ENCODE measurements at regions not wholly inside any gene's neighbourhood (a gene's known extent, or its start where the extent isn't known, plus 50 kb on each side); places are given as distances from the start of the nearest gene placed in this dataset.

GRCh38 chr4:163858515-163858914 is 364.0 kb downstream of the TMA16 start:
- H3K27ac Mint-ChIP-seq, result no peak overlapping the region
- H3K4me1 Mint-ChIP-seq (ENCODE audit: low read depth), result no peaks in the 10 kb centered on the region
- peaks cover 2% of the 10 kb centered on the region for H3K27me3 Mint-ChIP-seq (ENCODE audit: low read depth)
- CTCF ChIA-PET, result no interaction called here
- no peaks in the 10 kb centered on the region for H3K9me3 Mint-ChIP-seq
- H3K36me3 Mint-ChIP-seq (ENCODE audit: low read depth), result no peaks in the 10 kb centered on the region
- no peak overlapping the region for H3K4me3 Mint-ChIP-seq
- intact Hi-C loops (cut with micrococcal nuclease), result no loop called here
- no peak for DNase-seq

DNA sequence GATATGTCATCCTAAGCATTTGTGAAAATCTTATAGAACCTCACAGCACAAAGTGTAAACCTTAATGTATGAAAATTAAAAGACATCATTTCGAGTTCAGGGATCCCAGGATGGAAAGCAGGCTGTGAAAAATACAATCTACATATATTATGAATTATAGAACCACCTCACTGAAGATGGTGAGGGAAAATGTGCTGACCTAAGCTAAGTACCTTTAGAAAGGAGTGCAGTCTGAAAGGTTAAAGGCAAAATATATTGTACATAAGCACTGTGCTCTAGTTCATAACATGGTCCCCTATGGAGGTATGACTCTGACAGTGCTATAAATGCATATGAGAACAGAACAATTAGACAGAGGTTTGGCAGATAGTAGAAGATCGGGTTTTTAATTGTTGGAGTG is 368.6 kb downstream of the TMA16 start:
- no peaks in the 10 kb centered on the region for H3K9me3 Mint-ChIP-seq
- no peak for DNase-seq
- no peaks in the 10 kb centered on the region for H3K36me3 Mint-ChIP-seq (ENCODE audit: low read depth)
- intact Hi-C loops (cut with micrococcal nuclease), result no loop called here
- no peak overlapping the region for H3K27ac Mint-ChIP-seq
- no peak overlapping the region for H3K4me3 Mint-ChIP-seq
- H3K27me3 Mint-ChIP-seq (ENCODE audit: low read depth), result peaks cover 2% of the 10 kb centered on the region
- CTCF ChIA-PET, result no interaction called here
- no peaks in the 10 kb centered on the region for H3K4me1 Mint-ChIP-seq (ENCODE audit: low read depth)

- DNase-seq, result no peak
- no peaks in the 10 kb centered on the region for H3K9me3 Mint-ChIP-seq
- no peaks in the 10 kb centered on the region for H3K27me3 Mint-ChIP-seq (ENCODE audit: low read depth)
- intact Hi-C loops (cut with micrococcal nuclease), result no loop called here
- no peak overlapping the region for H3K4me3 Mint-ChIP-seq
- CTCF ChIA-PET, result interaction anchor here (0.6 kb wide), 1 partner anchor 94 kb away, joined by 3 read pairs; no protein-coding TSS in a partner anchor
- H3K27ac Mint-ChIP-seq, result no peak overlapping the region
- H3K36me3 Mint-ChIP-seq (ENCODE audit: low read depth), result no peaks in the 10 kb centered on the region
- H3K4me1 Mint-ChIP-seq (ENCODE audit: low read depth), result no peaks in the 10 kb centered on the region
Measured at GRCh38 chr4:163865010-163865409, 370.5 kb downstream of the TMA16 start.

DNA sequence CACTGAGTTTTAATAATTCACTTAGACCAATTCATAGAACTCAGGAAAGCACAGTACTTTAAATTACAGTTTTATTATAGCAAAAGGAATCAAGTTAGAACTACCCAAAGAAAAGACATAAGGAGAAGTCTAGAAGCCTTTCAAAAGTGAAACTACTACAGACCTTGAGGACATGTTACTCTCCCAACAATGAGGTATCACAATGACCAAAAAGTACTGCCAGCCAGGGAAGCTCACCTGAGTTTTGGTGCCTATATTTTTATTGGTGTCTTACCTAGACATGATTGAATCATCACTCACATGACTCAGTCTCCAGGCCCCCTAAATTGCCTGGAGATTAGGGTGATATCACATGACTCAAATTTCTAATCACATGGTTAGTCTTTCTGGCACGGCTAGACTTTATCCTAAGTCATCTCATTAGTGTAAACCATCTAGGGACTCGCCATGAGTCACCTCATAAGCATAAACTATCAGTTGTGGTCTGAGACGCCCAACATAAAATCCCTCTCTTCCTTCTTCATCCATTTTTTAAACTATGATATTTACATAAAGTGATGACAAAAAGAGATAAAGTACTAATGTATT is 372.3 kb downstream of the TMA16 start:
- DNase-seq, result no peak
- H3K27me3 Mint-ChIP-seq (ENCODE audit: low read depth), result no peaks in the 10 kb centered on the region
- CTCF ChIA-PET, result no interaction called here
- H3K36me3 Mint-ChIP-seq (ENCODE audit: low read depth), result no peaks in the 10 kb centered on the region
- H3K4me3 Mint-ChIP-seq, result no peak overlapping the region
- intact Hi-C loops (cut with micrococcal nuclease), result no loop called here
- no peaks in the 10 kb centered on the region for H3K4me1 Mint-ChIP-seq (ENCODE audit: low read depth)
- H3K9me3 Mint-ChIP-seq, result no peaks in the 10 kb centered on the region
- no peak overlapping the region for H3K27ac Mint-ChIP-seq

DNA sequence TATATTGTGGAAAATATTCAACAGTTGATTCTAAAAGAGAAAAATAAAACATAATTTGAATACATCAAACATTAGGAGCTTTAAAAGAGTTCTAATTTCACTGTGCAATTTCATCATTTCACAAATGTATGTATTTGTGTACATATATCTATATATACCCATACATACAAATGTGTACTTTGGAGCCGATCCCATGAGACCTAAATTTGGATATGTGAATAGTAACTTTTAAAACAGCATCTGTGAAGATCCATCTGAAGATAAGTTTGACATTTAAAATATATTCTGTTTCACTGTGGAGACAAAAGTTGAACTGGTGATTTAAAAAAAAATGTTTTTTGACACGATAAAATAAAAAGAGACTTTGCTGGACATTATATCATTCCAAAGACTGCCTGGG is 374.0 kb downstream of the TMA16 start:
- intact Hi-C loops (cut with micrococcal nuclease), result no loop called here
- Mint-ChIP-seq H3K36me3 (ENCODE audit: low read depth) (no peaks in the 10 kb centered on the region), H3K4me1 (ENCODE audit: low read depth) (no peaks in the 10 kb centered on the region), H3K9me3 (no peaks in the 10 kb centered on the region), H3K4me3 (no peak overlapping the region), H3K27ac (no peak overlapping the region), H3K27me3 (ENCODE audit: low read depth) (no peaks in the 10 kb centered on the region)
- DNase-seq, result no peak
- CTCF ChIA-PET, result no interaction called here

DNA sequence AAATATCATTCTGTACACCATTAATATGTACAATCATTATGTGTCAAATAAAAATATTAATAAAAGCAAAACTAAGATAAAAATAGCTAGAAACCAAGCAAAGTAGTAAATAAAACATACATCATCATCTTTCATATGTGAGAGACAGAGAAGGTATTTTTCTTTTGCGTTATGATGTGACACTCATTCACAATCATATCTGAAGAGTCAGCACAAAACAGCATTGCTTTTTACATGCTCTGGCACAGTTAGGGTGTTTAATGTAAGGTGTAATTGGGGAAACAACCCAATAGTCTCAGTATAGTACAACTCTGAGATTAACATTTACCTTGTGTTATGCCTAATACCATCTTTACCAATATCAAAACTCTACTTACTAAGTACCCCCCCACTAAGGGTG is 376.6 kb downstream of the TMA16 start:
- no peaks in the 10 kb centered on the region for H3K27me3 Mint-ChIP-seq (ENCODE audit: low read depth)
- intact Hi-C loops (cut with micrococcal nuclease), result no loop called here
- no peaks in the 10 kb centered on the region for H3K36me3 Mint-ChIP-seq (ENCODE audit: low read depth)
- no peak for DNase-seq
- H3K4me3 Mint-ChIP-seq, result no peak overlapping the region
- H3K27ac Mint-ChIP-seq, result no peak overlapping the region
- H3K4me1 Mint-ChIP-seq (ENCODE audit: low read depth), result no peaks in the 10 kb centered on the region
- H3K9me3 Mint-ChIP-seq, result no peaks in the 10 kb centered on the region
- CTCF ChIA-PET, result no interaction called here

- H3K27ac Mint-ChIP-seq, result no peak overlapping the region
- CTCF ChIA-PET, result no interaction called here
- no peaks in the 10 kb centered on the region for H3K9me3 Mint-ChIP-seq
- no peaks in the 10 kb centered on the region for H3K27me3 Mint-ChIP-seq (ENCODE audit: low read depth)
- intact Hi-C loops (cut with micrococcal nuclease), result no loop called here
- no peaks in the 10 kb centered on the region for H3K4me1 Mint-ChIP-seq (ENCODE audit: low read depth)
- DNase-seq, result no peak
- H3K4me3 Mint-ChIP-seq, result no peak overlapping the region
- no peaks in the 10 kb centered on the region for H3K36me3 Mint-ChIP-seq (ENCODE audit: low read depth)
Measured at GRCh38 chr4:163875327-163875726, 380.8 kb downstream of the TMA16 start.

DNA sequence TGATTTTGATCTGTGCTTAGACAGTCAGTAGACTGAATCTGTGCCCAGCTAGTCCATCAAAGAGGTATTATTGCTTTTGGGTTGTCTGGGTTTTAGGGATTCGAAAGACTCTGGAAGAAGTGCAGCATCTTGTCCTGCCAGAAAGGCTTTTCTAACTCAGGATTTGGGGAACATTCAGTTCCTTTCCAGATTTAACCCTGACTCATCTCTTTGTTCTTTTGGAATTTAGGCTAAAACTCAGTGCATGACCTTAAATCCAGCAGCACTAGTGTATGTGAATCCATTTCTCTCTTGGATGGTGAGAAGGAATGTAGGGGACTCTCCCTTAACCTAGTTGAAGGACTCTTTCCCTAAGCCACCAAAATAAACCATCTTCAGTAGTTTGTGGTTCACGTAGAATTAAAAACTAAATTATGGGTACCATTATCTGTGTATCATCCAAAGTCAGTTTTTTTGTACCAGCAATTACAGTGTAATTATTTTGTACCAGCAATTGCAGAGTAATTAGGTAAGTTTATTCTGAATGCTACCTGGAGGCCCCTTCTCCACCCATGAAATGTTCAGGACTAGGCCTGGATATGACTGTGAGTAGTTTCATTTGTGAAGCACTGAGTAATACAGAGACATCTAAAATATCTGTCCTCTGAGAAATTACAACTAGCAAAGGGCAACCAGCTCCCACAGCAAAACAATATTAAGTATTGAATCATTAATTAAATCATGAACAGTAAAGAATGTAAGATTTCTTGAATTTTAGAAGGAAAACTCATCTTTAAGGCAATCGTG is 384.0 kb downstream of the TMA16 start:
- H3K4me1 Mint-ChIP-seq (ENCODE audit: low read depth), result no peaks in the 10 kb centered on the region
- H3K36me3 Mint-ChIP-seq (ENCODE audit: low read depth), result no peaks in the 10 kb centered on the region
- H3K27me3 Mint-ChIP-seq (ENCODE audit: low read depth), result no peaks in the 10 kb centered on the region
- CTCF ChIA-PET, result interaction anchor here (0.9 kb wide), 1 partner anchor 48 kb away, joined by 3 read pairs; no protein-coding TSS in a partner anchor
- intact Hi-C loops (cut with micrococcal nuclease), result no loop called here
- no peak overlapping the region for H3K4me3 Mint-ChIP-seq
- no peak overlapping the region for H3K27ac Mint-ChIP-seq
- DNase-seq, result no peak
- H3K9me3 Mint-ChIP-seq, result no peaks in the 10 kb centered on the region

DNA sequence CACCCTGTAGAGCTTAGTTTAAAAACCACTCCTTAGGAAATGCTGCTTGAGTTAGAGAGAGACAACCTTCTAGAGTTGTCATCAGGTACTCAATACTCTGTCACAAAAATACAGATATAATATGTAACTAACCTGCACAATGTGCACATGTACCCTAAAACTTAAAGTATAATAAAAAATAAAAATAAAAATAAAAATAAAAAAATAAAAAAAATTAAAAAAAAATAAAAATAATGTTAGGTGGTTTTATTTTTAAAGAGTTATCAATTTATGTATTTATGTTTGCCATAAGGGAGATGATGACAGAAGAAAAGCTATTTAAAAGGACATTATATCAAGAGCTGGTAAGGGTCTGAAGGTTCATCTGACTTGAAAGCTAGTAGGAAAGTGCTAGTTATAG is 397.9 kb downstream of the TMA16 start:
- H3K9me3 Mint-ChIP-seq, result peaks cover 3% of the 10 kb centered on the region
- CTCF ChIA-PET, result interaction anchor here (0.7 kb wide), 1 partner anchor 427 kb away, joined by 4 read pairs; no protein-coding TSS in a partner anchor
- H3K4me1 Mint-ChIP-seq (ENCODE audit: low read depth), result peaks cover 12% of the 10 kb centered on the region
- H3K27ac Mint-ChIP-seq, result no peak overlapping the region
- intact Hi-C loops (cut with micrococcal nuclease), result no loop called here
- DNase-seq, result no peak
- no peaks in the 10 kb centered on the region for H3K36me3 Mint-ChIP-seq (ENCODE audit: low read depth)
- H3K4me3 Mint-ChIP-seq, result no peak overlapping the region
- no peaks in the 10 kb centered on the region for H3K27me3 Mint-ChIP-seq (ENCODE audit: low read depth)

DNA sequence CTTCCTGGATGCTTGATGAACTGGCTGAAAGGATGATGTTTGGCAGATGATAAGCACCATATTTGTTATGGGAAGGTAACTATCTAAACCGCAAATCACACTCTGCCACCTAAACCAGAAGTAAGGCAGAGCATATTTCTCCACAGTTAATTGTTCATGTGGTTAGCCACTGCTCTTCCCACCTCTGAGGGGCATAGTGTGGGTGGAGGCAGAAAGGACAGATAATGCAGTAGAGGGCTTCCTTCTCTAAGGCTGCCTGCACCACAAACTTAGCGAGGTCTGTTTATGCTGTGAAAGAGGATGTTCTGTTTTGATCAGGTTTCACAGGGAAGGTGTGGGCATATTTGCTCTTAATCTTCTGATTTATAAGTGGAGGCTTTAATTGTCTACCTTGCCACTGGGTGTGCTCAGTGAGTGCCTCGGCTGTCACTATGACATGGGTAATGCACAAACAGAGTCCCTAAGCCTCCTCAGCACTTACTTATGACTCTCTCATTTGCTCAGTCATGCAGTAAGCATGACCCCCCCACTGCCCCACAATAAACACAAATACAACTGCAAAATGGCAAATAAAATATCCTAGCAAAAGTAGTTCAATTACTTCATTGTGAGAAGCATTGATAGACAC is 401.0 kb downstream of the TMA16 start:
- intact Hi-C loops (cut with micrococcal nuclease), result no loop called here
- CTCF ChIA-PET, result interaction anchor here (1.1 kb wide), 1 partner anchor 339 kb away, joined by 3 read pairs; no protein-coding TSS in a partner anchor
- Mint-ChIP-seq H3K4me1 (ENCODE audit: low read depth) (peaks cover 12% of the 10 kb centered on the region), H3K4me3 (no peak overlapping the region), H3K27ac (no peak overlapping the region), H3K36me3 (ENCODE audit: low read depth) (no peaks in the 10 kb centered on the region), H3K9me3 (peaks cover 8% of the 10 kb centered on the region), H3K27me3 (ENCODE audit: low read depth) (no peaks in the 10 kb centered on the region)
- DNase-seq, result peak; percentile 3

DNA sequence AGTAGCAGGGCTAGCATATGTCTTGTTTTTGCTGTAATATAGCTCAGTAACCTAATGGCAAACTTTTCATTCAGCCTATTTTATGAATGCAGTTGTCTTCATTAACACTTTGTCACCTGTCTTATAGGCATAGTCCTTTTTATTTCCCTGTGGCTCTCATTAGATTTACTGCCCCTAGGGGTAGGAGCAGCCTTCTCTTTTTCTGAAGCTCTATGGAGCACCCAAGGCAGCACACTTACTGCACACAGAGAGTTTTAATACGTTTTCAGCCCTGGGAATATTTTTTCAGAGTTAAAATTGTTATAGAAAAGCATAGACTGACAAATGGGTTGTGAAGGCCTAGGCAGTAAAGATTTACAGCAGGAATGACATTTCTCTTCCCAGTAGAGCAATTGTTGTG is 406.8 kb downstream of the TMA16 start:
- intact Hi-C loops (cut with micrococcal nuclease), result no loop called here
- Mint-ChIP-seq H3K36me3 (ENCODE audit: low read depth) (no peaks in the 10 kb centered on the region), H3K4me3 (no peak overlapping the region), H3K27ac (no peak overlapping the region), H3K9me3 (peaks cover 8% of the 10 kb centered on the region), H3K27me3 (ENCODE audit: low read depth) (no peaks in the 10 kb centered on the region), H3K4me1 (ENCODE audit: low read depth) (peaks cover 2% of the 10 kb centered on the region)
- DNase-seq, result no peak
- CTCF ChIA-PET, result no interaction called here

GRCh38 chr4:163902417-163902816 is 407.9 kb downstream of the TMA16 start:
- Mint-ChIP-seq H3K9me3 (peaks cover 5% of the 10 kb centered on the region), H3K36me3 (ENCODE audit: low read depth) (no peaks in the 10 kb centered on the region), H3K4me1 (ENCODE audit: low read depth) (no peaks in the 10 kb centered on the region), H3K27ac (no peak overlapping the region), H3K4me3 (no peak overlapping the region), H3K27me3 (ENCODE audit: low read depth) (no peaks in the 10 kb centered on the region)
- DNase-seq, result no peak
- intact Hi-C loops (cut with micrococcal nuclease), result no loop called here
- CTCF ChIA-PET, result no interaction called here

DNA sequence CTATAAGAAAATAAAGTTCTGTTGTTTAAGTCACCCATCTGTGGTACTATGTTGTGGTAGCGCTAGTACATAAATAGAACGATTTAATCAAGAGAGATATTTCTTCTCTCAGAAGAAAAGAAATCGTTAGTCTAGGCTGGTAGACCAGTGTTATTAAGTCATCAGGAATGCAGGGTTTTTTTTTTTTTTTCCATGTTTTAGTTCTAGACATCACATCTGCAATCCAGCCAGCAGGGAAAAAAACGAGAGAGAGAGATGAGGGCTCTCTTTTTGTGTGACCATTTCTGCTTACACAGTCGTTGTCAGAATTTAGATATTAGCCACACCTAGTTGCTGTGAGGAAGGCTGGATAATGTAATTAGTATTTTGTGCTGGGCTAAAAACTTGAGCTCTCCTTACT is 417.4 kb downstream of the TMA16 start:
- intact Hi-C loops (cut with micrococcal nuclease), result no loop called here
- no peak for DNase-seq
- Mint-ChIP-seq H3K4me1 (ENCODE audit: low read depth) (no peaks in the 10 kb centered on the region), H3K27ac (no peak overlapping the region), H3K4me3 (no peak overlapping the region), H3K36me3 (ENCODE audit: low read depth) (no peaks in the 10 kb centered on the region), H3K9me3 (no peaks in the 10 kb centered on the region), H3K27me3 (ENCODE audit: low read depth) (no peaks in the 10 kb centered on the region)
- CTCF ChIA-PET, result no interaction called here
